ENCODE measurements at regions not wholly inside any gene's neighbourhood (a gene's known extent, or its start where the extent isn't known, plus 50 kb on each side); places are given as distances from the start of the nearest gene placed in this dataset.
A peak's percentile ranks its signal among the peaks of the same experiment; 100 is the strongest.
"Not testable (repeated sequence)": the region's sequence is repeated elsewhere in the genome, so short reads cannot be mapped to it uniquely, and the experiment has no call there.

GRCh38 chr21:15317034-15317433 is 252.2 kb upstream of the NRIP1 start:
- CTCF ChIA-PET (ENCODE audit: low intra/inter-chr PET ratio); POLR2A ChIA-PET; H3K4me3 ChIP-seq; H3K79me2 ChIP-seq (ENCODE audit: control insufficient read depth, insufficient read depth, low read length); H2AFZ ChIP-seq (ENCODE audit: low read depth, low read length); H3K4me1 ChIP-seq (replicated peaks in 1 of 2; ENCODE audit: control insufficient read depth in 2 of 2, insufficient read depth in 2 of 2, low read length in 2 of 2); H3K36me3 ChIP-seq (ENCODE audit: control insufficient read depth, insufficient read depth, low read length); H3K27me3 ChIP-seq (ENCODE audit: control insufficient read depth in 2 of 2, insufficient read depth in 2 of 2, low read length in 2 of 2); ATAC-seq; H3K27ac ChIP-seq (ENCODE audit: extremely low read depth, low read depth, low read length); H3K9me3 ChIP-seq (replicated peaks; ENCODE audit: control insufficient read depth, insufficient read depth, low read depth, low read length); H3K9ac ChIP-seq (ENCODE audit: insufficient read depth in 1 of 2, low read depth in 2 of 2, low read length in 2 of 2); H3K9me1 ChIP-seq (ENCODE audit: control insufficient read depth, insufficient read depth, low read length); FAIRE-seq; in situ Hi-C loops (cut with MboI); DNase-seq (ENCODE audit: extremely low read depth in 1 of 4, low spot score in 3 of 4); BruUV-seq (replicated peaks); H4K20me1 ChIP-seq (replicated peaks; ENCODE audit: control insufficient read depth, insufficient read depth, low read length); H3K4me2 ChIP-seq (ENCODE audit: insufficient read depth, low read length); intact Hi-C loops (cut with micrococcal nuclease): not testable (repeated sequence)
- WGBS (ENCODE audit: insufficient coverage, low coverage, missing lambda C conversion rate): 6% methylated on average over 4 of the region's 4 CpGs
- TF ChIP-seq ZNF431 (CRISPR knock-in tag; IDR thresholded peaks at IDR 0.05): peak; percentile 96

- Histone ChIP-seq H4K20me1 (replicated peaks; ENCODE audit: control insufficient read depth, insufficient read depth, low read length) (no peaks in the 10 kb centered on the region), H3K36me3 (ENCODE audit: control insufficient read depth, insufficient read depth, low read length) (no peaks in the 10 kb centered on the region), H3K4me1 (replicated peaks in 1 of 2; ENCODE audit: control insufficient read depth in 2 of 2, insufficient read depth in 2 of 2, low read length in 2 of 2) (no peaks in the 10 kb centered on the region), H3K9me3 (replicated peaks; ENCODE audit: control insufficient read depth, insufficient read depth, low read depth, low read length) (no peaks in the 10 kb centered on the region), H3K79me2 (ENCODE audit: control insufficient read depth, insufficient read depth, low read length) (no peaks in the 10 kb centered on the region), H3K4me2 (ENCODE audit: insufficient read depth, low read length) (no peak overlapping the region), H3K4me3 (no peak overlapping the region), H3K9ac (ENCODE audit: insufficient read depth in 1 of 2, low read depth in 2 of 2, low read length in 2 of 2) (no peak overlapping the region), H2AFZ (ENCODE audit: low read depth, low read length) (no peak overlapping the region), H3K27me3 (ENCODE audit: control insufficient read depth in 2 of 2, insufficient read depth in 2 of 2, low read length in 2 of 2) (no peaks in the 10 kb centered on the region), H3K9me1 (ENCODE audit: control insufficient read depth, insufficient read depth, low read length) (no peaks in the 10 kb centered on the region), H3K27ac (ENCODE audit: extremely low read depth, low read depth, low read length) (no peak overlapping the region)
- no peak for FAIRE-seq
- WGBS (ENCODE audit: insufficient coverage, low coverage, missing lambda C conversion rate): 19% methylated on average over 7 of the region's 7 CpGs
- no peak for DNase-seq (ENCODE audit: extremely low read depth in 1 of 4, low spot score in 3 of 4)
- intact Hi-C loops (cut with micrococcal nuclease) (no loop called here), in situ Hi-C loops (cut with MboI) (no loop called here)
- ChIA-PET CTCF (ENCODE audit: low intra/inter-chr PET ratio) (no interaction called here), POLR2A (no interaction called here)
- BruUV-seq (replicated peaks): no TSS peak
- no peak for ATAC-seq
- TF ChIP-seq ZNF695 (CRISPR knock-in tag; IDR thresholded peaks at IDR 0.05) (no peak), ZBTB40 (IDR thresholded peaks at IDR 0.05) (no peak), ZBTB40 (CRISPR knock-in tag; IDR thresholded peaks at IDR 0.05) (no peak), POLR2A (conservative IDR thresholded peaks at IDR 0.05) (no peak), CCAR2 (IDR thresholded peaks at IDR 0.05; ENCODE audit: low read depth, low read length) (no peak), MLX (CRISPR knock-in tag; conservative IDR thresholded peaks at IDR 0.05) (no peak), CHD1 (IDR thresholded peaks at IDR 0.05; ENCODE audit: low read length) (no peak)
These were observed 254.9 kb upstream of the NRIP1 start for GRCh38 chr21:15319727-15320126.
